HepG2 (cell line): ENCODE measurements at regions not wholly inside any gene's neighbourhood (a gene's known extent, or its start where the extent isn't known, plus 50 kb on each side); places are given as distances from the start of the nearest gene placed in this dataset.
A peak's percentile ranks its signal among the peaks of the same experiment; 100 is the strongest.

Source experiments
- ATF7-NPFF ChIP-seq: sonication (generic); formaldehyde crosslinking; IDR thresholded peaks from 2 replicates; pipeline ENCODE4 v1.8.1; 2023; ENCODE audit warnings: mild to moderate bottlenecking, low read depth, missing genetic modification reagents, moderate library complexity
- FOXK1 ChIP-seq: sonication (generic); formaldehyde crosslinking; IDR thresholded peaks from 2 replicates; pipeline ENCODE4 v1.4.0; 2020; ENCODE audit warnings: low read depth, missing genetic modification reagents, borderline replicate concordance
- HCFC1 ChIP-seq: fragments of 150-350 bp; IDR thresholded peaks from 2 replicates; pipeline ENCODE4 v1.6.1; 2014; ENCODE audit warnings: low read depth, low read length
- NR2F6 ChIP-seq, 2 experiments: IDR thresholded peaks; 2 replicates each; pipeline ENCODE4 v1.6.1; 2016; ENCODE audit warnings: antibody characterized with exemption in 1 of 2, mild to moderate bottlenecking in 1 of 2
- PHF5A ChIP-seq: IDR thresholded peaks from one replicate; pipeline ENCODE4 v1.6.1; 2018; ENCODE audit warnings: low read depth, missing genetic modification reagents; ENCODE audit not compliant: unreplicated experiment
- RFXANK ChIP-seq: IDR thresholded peaks from 2 replicates; pipeline ENCODE4 v1.6.1; 2016
- SALL1 ChIP-seq: sonication (generic); formaldehyde crosslinking; IDR thresholded peaks from 2 replicates; pipeline ENCODE4 v1.8.0; 2022; ENCODE audit warnings: mild to moderate bottlenecking, missing genetic modification reagents
- SIX1 ChIP-seq: sonication (generic); formaldehyde crosslinking; IDR thresholded peaks from 2 replicates; pipeline ENCODE4 v1.4.0; 2020; ENCODE audit warnings: missing genetic modification reagents, borderline replicate concordance
- SMARCE1 ChIP-seq: fragments of 450-650 bp; IDR thresholded peaks from 2 replicates; pipeline ENCODE4 v1.6.1; 2017; ENCODE audit warnings: borderline replicate concordance
- STAT5B ChIP-seq: sonication (generic); formaldehyde crosslinking; IDR thresholded peaks from 2 replicates; pipeline ENCODE4 v1.4.0; 2020; ENCODE audit warnings: missing genetic modification reagents
- ZFY ChIP-seq: sonication (generic); formaldehyde crosslinking; IDR thresholded peaks from 2 replicates; pipeline ENCODE4 v1.4.0; 2020; ENCODE audit warnings: missing genetic modification reagents
- ZNF432 ChIP-seq: sonication (generic); formaldehyde crosslinking; IDR thresholded peaks from 2 replicates; pipeline ENCODE4 v1.5.0; 2020; ENCODE audit warnings: missing genetic modification reagents, mild to moderate bottlenecking, borderline replicate concordance
- ZNF543 ChIP-seq: sonication (generic); formaldehyde crosslinking; IDR thresholded peaks from 2 replicates; pipeline ENCODE4 v1.4.0; 2020; ENCODE audit warnings: mild to moderate bottlenecking, missing genetic modification reagents
- ZSCAN22 ChIP-seq: sonication (generic); formaldehyde crosslinking; IDR thresholded peaks from 2 replicates; pipeline ENCODE4 v1.4.0; 2020; ENCODE audit warnings: mild to moderate bottlenecking, missing genetic modification reagents
- TF ChIP-seq, protein P1 (sequence below): sonication (generic); formaldehyde crosslinking; IDR thresholded peaks from 2 replicates; pipeline ENCODE4 v1.4.0; 2020; ENCODE audit warnings: missing genetic modification reagents
- TF ChIP-seq, protein P2 (sequence below): IDR thresholded peaks from 2 replicates; pipeline ENCODE4 v1.6.1; 2016; ENCODE audit warnings: missing biosample characterization, missing genetic modification reagents, low read depth
- TF ChIP-seq, protein P3 (sequence below): sonication (generic); formaldehyde crosslinking; IDR thresholded peaks from 2 replicates; pipeline ENCODE4 v1.8.0; 2022; ENCODE audit warnings: mild to moderate bottlenecking, missing genetic modification reagents, moderate library complexity
- TF ChIP-seq, protein P4 (sequence below): IDR thresholded peaks from 2 replicates; pipeline ENCODE4 v1.6.1; 2016; ENCODE audit warnings: low read depth
- TF ChIP-seq, protein P5 (sequence below): sonication (generic); formaldehyde crosslinking; IDR thresholded peaks from 2 replicates; pipeline ENCODE4 v1.5.0; 2020; ENCODE audit warnings: mild to moderate bottlenecking, missing genetic modification reagents, borderline replicate concordance

DNA sequence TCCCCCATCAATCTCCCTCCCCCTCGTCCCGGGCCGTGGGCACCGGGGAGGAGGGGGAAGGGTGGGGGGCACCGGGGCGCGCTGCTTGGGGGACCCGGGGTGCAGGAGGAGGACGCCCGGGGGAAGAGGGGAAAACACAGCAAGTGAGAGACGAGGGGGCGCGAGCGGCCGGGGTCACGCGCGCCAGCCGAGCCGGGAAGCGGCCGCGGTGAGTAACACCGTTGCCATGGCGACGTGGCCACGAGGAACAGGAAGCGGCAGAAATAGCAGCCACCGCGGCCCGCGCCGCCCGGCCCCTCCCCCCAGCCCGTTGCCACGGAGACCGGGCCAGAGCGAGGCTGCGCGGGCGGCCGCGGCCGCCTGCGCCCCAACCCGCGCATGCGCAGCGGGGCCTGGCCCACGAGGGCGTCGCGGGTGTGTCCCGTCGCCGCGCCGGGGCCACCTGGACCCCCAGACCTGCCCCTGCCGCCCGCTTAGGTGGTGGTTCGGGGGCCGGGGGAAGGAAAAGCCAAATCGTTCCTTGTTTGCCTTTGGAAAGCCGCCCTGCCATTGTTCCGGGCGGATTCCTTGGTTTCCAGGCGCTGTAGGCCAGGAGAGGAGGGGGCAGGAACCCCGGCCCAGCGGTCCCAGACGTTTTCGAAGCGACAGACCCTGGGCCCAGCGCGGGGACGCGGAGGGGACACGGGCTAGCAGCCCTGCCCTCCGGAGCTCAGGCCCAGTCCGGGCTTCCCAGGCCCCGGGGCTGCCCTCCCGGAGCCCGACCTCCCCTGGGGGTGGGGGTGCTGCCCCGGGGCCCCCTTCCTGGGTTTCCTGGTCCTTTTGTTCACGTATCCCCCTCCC lies 207.1 kb downstream of the C9orf50 start (continued):
- TF ChIP-seq, protein P1, sequence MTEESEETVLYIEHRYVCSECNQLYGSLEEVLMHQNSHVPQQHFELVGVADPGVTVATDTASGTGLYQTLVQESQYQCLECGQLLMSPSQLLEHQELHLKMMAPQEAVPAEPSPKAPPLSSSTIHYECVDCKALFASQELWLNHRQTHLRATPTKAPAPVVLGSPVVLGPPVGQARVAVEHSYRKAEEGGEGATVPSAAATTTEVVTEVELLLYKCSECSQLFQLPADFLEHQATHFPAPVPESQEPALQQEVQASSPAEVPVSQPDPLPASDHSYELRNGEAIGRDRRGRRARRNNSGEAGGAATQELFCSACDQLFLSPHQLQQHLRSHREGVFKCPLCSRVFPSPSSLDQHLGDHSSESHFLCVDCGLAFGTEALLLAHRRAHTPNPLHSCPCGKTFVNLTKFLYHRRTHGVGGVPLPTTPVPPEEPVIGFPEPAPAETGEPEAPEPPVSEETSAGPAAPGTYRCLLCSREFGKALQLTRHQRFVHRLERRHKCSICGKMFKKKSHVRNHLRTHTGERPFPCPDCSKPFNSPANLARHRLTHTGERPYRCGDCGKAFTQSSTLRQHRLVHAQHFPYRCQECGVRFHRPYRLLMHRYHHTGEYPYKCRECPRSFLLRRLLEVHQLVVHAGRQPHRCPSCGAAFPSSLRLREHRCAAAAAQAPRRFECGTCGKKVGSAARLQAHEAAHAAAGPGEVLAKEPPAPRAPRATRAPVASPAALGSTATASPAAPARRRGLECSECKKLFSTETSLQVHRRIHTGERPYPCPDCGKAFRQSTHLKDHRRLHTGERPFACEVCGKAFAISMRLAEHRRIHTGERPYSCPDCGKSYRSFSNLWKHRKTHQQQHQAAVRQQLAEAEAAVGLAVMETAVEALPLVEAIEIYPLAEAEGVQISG = no peak; the same call in 1 of the 2 replicates
- 0 out of 2 replicates have a peak, but pooled peaks have one; percentile 7 for TF ChIP-seq SALL1
- TF ChIP-seq ATF7-NPFF (CRISPR knock-in tag) = no peak
- TF ChIP-seq, protein P2, sequence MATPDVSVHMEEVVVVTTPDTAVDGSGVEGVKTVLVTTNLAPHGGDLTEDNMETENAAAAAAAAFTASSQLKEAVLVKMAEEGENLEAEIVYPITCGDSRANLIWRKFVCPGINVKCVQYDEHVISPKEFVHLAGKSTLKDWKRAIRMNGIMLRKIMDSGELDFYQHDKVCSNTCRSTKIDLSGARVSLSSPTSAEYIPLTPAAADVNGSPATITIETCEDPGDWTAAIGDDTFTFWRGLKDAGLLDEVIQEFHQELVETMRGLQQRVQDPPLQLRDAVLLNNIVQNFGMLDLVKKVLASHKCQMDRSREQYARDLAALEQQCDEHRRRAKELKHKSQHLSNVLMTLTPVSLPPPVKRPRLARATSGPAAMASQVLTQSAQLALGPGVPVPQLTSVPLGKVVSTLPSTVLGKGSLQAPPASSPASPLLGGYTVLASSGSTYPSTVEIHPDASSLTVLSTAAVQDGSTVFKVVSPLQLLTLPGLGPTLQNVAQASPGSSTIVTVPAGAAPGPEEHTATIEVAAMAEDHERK (CRISPR knock-in tag) = no peak
- TF ChIP-seq SMARCE1 = no peak
- no peak for TF ChIP-seq STAT5B
- no peak for TF ChIP-seq HCFC1
- TF ChIP-seq, protein P3, sequence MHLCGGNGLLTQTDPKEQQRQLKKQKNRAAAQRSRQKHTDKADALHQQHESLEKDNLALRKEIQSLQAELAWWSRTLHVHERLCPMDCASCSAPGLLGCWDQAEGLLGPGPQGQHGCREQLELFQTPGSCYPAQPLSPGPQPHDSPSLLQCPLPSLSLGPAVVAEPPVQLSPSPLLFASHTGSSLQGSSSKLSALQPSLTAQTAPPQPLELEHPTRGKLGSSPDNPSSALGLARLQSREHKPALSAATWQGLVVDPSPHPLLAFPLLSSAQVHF (CRISPR knock-in tag) = no peak
- peak; percentile 78 for TF ChIP-seq ZFY
- TF ChIP-seq, protein P4, sequence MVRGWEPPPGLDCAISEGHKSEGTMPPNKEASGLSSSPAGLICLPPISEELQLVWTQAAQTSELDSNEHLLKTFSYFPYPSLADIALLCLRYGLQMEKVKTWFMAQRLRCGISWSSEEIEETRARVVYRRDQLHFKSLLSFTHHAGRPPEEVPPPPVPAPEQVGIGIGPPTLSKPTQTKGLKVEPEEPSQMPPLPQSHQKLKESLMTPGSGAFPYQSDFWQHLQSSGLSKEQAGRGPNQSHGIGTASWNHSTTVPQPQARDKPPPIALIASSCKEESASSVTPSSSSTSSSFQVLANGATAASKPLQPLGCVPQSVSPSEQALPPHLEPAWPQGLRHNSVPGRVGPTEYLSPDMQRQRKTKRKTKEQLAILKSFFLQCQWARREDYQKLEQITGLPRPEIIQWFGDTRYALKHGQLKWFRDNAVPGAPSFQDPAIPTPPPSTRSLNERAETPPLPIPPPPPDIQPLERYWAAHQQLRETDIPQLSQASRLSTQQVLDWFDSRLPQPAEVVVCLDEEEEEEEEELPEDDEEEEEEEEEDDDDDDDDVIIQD = no peak
- TF ChIP-seq ZSCAN22 (CRISPR knock-in tag) = no peak
- TF ChIP-seq SIX1 = no peak
- TF ChIP-seq ZNF543 (CRISPR knock-in tag) = no peak
- peak; percentile 31 for TF ChIP-seq PHF5A (CRISPR knock-in tag)
- no peak for TF ChIP-seq ZNF432 (CRISPR knock-in tag)
- TF ChIP-seq NR2F6 (IDR thresholded peaks at IDR 0.05) = no peak
- TF ChIP-seq NR2F6 (CRISPR knock-in tag; IDR thresholded peaks at IDR 0.05) = no peak; the same call in 1 of the 2 replicates
- TF ChIP-seq FOXK1 (CRISPR knock-in tag) = no peak
- TF ChIP-seq, protein P5, sequence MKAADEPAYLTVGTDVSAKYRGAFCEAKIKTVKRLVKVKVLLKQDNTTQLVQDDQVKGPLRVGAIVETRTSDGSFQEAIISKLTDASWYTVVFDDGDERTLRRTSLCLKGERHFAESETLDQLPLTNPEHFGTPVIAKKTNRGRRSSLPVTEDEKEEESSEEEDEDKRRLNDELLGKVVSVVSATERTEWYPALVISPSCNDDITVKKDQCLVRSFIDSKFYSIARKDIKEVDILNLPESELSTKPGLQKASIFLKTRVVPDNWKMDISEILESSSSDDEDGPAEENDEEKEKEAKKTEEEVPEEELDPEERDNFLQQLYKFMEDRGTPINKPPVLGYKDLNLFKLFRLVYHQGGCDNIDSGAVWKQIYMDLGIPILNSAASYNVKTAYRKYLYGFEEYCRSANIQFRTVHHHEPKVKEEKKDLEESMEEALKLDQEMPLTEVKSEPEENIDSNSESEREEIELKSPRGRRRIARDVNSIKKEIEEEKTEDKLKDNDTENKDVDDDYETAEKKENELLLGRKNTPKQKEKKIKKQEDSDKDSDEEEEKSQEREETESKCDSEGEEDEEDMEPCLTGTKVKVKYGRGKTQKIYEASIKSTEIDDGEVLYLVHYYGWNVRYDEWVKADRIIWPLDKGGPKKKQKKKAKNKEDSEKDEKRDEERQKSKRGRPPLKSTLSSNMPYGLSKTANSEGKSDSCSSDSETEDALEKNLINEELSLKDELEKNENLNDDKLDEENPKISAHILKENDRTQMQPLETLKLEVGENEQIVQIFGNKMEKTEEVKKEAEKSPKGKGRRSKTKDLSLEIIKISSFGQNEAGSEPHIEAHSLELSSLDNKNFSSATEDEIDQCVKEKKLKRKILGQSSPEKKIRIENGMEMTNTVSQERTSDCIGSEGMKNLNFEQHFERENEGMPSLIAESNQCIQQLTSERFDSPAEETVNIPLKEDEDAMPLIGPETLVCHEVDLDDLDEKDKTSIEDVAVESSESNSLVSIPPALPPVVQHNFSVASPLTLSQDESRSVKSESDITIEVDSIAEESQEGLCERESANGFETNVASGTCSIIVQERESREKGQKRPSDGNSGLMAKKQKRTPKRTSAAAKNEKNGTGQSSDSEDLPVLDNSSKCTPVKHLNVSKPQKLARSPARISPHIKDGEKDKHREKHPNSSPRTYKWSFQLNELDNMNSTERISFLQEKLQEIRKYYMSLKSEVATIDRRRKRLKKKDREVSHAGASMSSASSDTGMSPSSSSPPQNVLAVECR (CRISPR knock-in tag) = peak; percentile 65; the same call in 1 of the 2 replicates
- TF ChIP-seq RFXANK (CRISPR knock-in tag) = no peak
